H1 (cell line): ENCODE measurements at regions not wholly inside any gene's neighbourhood (a gene's known extent, or its start where the extent isn't known, plus 50 kb on each side); places are given as distances from the start of the nearest gene placed in this dataset.

Experiments used
- CTCF ChIA-PET: fragments of 300-600 bp; sonication (Branson Sonifier 250); formaldehyde crosslinking; loops from one replicate; lab custom pipeline; 2021; ENCODE audit not compliant: partially characterized antibody; lab: Charles Lee
- POLR2A ChIA-PET: fragments of 300-600 bp; sonication (Branson Sonifier 250); formaldehyde crosslinking; loops from one replicate; lab custom pipeline; 2021; ENCODE audit warnings: inconsistent platforms; ENCODE audit not compliant: partially characterized antibody; lab: Charles Lee
- DNase-seq, 2 experiments: peaks; one replicate each; pipeline versions ENCODE4 v3.0.0 to v3.0.0-alpha.2; 2010 to 2022; ENCODE audit warnings: low spot score in 2 of 2, low read depth in 1 of 2, mixed read lengths in 1 of 2
- FAIRE-seq: peaks from 2 replicates; lab custom pipeline; 2011; peaks lifted over from hg19 to GRCh38; lab: Jason Lieb, UNC
- H2AFZ ChIP-seq: 2 replicates; pipeline ENCODE4 v1.8.1; 2012; ENCODE audit warnings: low read length, inconsistent platforms
- H2AK5ac ChIP-seq: 2 replicates; pipeline ENCODE4 v1.6.1; 2013; ENCODE audit warnings: low read depth, low read length
- H2BK120ac ChIP-seq: replicated peaks from 2 replicates; pipeline ENCODE3; 2013; ENCODE audit warnings: low read depth, low read length, inconsistent platforms
- H2BK12ac ChIP-seq: 2 replicates; pipeline ENCODE4 v1.6.1; 2013; ENCODE audit warnings: low read depth, low read length
- H2BK15ac ChIP-seq: 2 replicates; pipeline ENCODE4 v1.6.1; 2013; ENCODE audit warnings: low read length
- H2BK20ac ChIP-seq: 2 replicates; pipeline ENCODE4 v1.6.1; 2013; ENCODE audit warnings: low read length
- H2BK5ac ChIP-seq: 2 replicates; pipeline ENCODE4 v1.6.1; 2013; ENCODE audit warnings: low read depth, low read length
- H3K14ac ChIP-seq: 2 replicates; pipeline ENCODE4 v1.6.1; 2013; ENCODE audit warnings: inconsistent platforms; ENCODE audit not compliant: insufficient read length
- H3K18ac ChIP-seq: 2 replicates; pipeline ENCODE4 v1.6.1; 2013; ENCODE audit warnings: low read length; ENCODE audit errors: extremely low read depth
- H3K23ac ChIP-seq: 2 replicates; pipeline ENCODE4 v1.6.1; 2013; ENCODE audit warnings: inconsistent platforms; ENCODE audit not compliant: insufficient read length
- H3K23me2 ChIP-seq: 2 replicates; pipeline ENCODE4 v1.6.1; 2013; ENCODE audit warnings: low read depth, low read length
- H3K27ac ChIP-seq: 2 replicates; pipeline ENCODE4 v1.6.1; 2011; ENCODE audit warnings: low read depth, low read length, inconsistent platforms
- H3K27me3 ChIP-seq, 4 experiments: replicated peaks in 1 of 4; 1 replicate in 1 of 4; 2 replicates in 3 of 4; pipeline versions ENCODE4 v1.6.1 to v1.8.1; 2011 to 2013; ENCODE audit warnings: low read length in 3 of 4, mild to moderate bottlenecking in 3 of 4, inconsistent platforms in 2 of 4, mixed read lengths in 2 of 4, moderate library complexity in 1 of 4; ENCODE audit not compliant: control insufficient read depth in 3 of 4, insufficient read depth in 3 of 4; ENCODE audit errors: extremely low read depth in 1 of 4
- H3K36me3 ChIP-seq, 4 experiments: 2 replicates each; pipeline versions ENCODE4 v1.6.1 to v1.8.1; 2011 to 2013; ENCODE audit warnings: mild to moderate bottlenecking in 4 of 4, low read length in 3 of 4, moderate library complexity in 2 of 4, control low read depth in 1 of 4, inconsistent platforms in 1 of 4; ENCODE audit not compliant: insufficient read depth in 4 of 4, control insufficient read depth in 2 of 4
- H3K4ac ChIP-seq: replicated peaks from 2 replicates; pipeline ENCODE3; 2013; ENCODE audit warnings: low read length, low read depth, mixed read lengths, inconsistent platforms; ENCODE audit not compliant: insufficient read length
- H3K4me1 ChIP-seq, 4 experiments: replicated peaks in 1 of 4; 1 replicate in 1 of 4; 2 replicates in 3 of 4; pipeline versions ENCODE4 v1.6.1 to v1.8.1; 2011 to 2013; ENCODE audit warnings: low read length in 3 of 4, inconsistent platforms in 2 of 4, mixed read lengths in 1 of 4; ENCODE audit not compliant: insufficient read depth in 4 of 4, control insufficient read depth in 3 of 4
- H3K4me2 ChIP-seq, 2 experiments: 2 replicates each; pipeline versions ENCODE4 v1.6.1 to v1.8.1; 2011 to 2013; ENCODE audit warnings: low read depth in 2 of 2, low read length in 2 of 2, control low read depth in 1 of 2, inconsistent platforms in 1 of 2, mild to moderate bottlenecking in 1 of 2; ENCODE audit not compliant: insufficient read depth in 1 of 2
- H3K4me3 ChIP-seq, 4 experiments: fragments of 200-600, 300-600 bp in 1 of 4; sonication (generic), shearing (Covaris generic), sonication (Bioruptor Twin) in 1 of 4; 2 replicates each; pipeline versions ENCODE4 v1.5.1 to v1.8.1; 2011 to 2016; ENCODE audit warnings: low read length in 4 of 4, low read depth in 3 of 4, control low read depth in 2 of 4, inconsistent platforms in 2 of 4, mild to moderate bottlenecking in 2 of 4, mixed read lengths in 1 of 4, moderate library complexity in 1 of 4; ENCODE audit not compliant: insufficient read depth in 2 of 4; ENCODE audit errors: extremely low read depth in 1 of 4
- H3K56ac ChIP-seq: replicated peaks from 2 replicates; pipeline ENCODE3; 2013; ENCODE audit warnings: low read depth, mild to moderate bottlenecking, mixed read lengths, low read length, inconsistent platforms; ENCODE audit not compliant: insufficient read length
- H3K79me1 ChIP-seq: 2 replicates; pipeline ENCODE4 v1.6.1; 2013; ENCODE audit warnings: low read depth, low read length, control low read depth
- H3K79me2 ChIP-seq, 2 experiments: 2 replicates each; pipeline versions ENCODE4 v1.6.1 to v1.8.1; 2012 to 2013; ENCODE audit warnings: low read length in 2 of 2, mild to moderate bottlenecking in 2 of 2, inconsistent platforms in 1 of 2; ENCODE audit not compliant: insufficient read depth in 2 of 2, control insufficient read depth in 1 of 2
- H3K9ac ChIP-seq, 4 experiments: replicated peaks in 1 of 4; 1 replicate in 1 of 4; 2 replicates in 3 of 4; pipeline versions ENCODE4 v1.6.1 to v1.8.1; 2011 to 2013; ENCODE audit warnings: low read depth in 3 of 4, low read length in 3 of 4, control low read depth in 2 of 4, mild to moderate bottlenecking in 2 of 4, moderate library complexity in 2 of 4, inconsistent platforms in 1 of 4; ENCODE audit errors: extremely low read depth in 1 of 4
- H3K9me3 ChIP-seq, 2 experiments: 2 replicates each; pipeline versions ENCODE4 v1.6.1 to v1.8.1; 2012 to 2013; ENCODE audit warnings: mild to moderate bottlenecking in 2 of 2, moderate library complexity in 2 of 2, control low read depth in 1 of 2, inconsistent platforms in 1 of 2, low read depth in 1 of 2, low read length in 1 of 2, mixed read lengths in 1 of 2; ENCODE audit not compliant: insufficient read depth in 2 of 2
- H4K20me1 ChIP-seq, 2 experiments: replicated peaks in 1 of 2; 2 replicates each; pipeline versions ENCODE3 to v1.8.1; 2011 to 2013; ENCODE audit warnings: inconsistent platforms in 2 of 2, low read length in 2 of 2, mild to moderate bottlenecking in 1 of 2; ENCODE audit not compliant: insufficient read depth in 2 of 2, control insufficient read depth in 1 of 2
- H4K5ac ChIP-seq: 2 replicates; pipeline ENCODE4 v1.6.1; 2013; ENCODE audit warnings: low read length, low read depth, mixed read lengths, inconsistent platforms; ENCODE audit not compliant: insufficient read length
- H4K8ac ChIP-seq: 2 replicates; pipeline ENCODE4 v1.8.0; 2013; ENCODE audit warnings: mild to moderate bottlenecking, moderate library complexity, low read length, inconsistent platforms; ENCODE audit not compliant: insufficient read depth; ENCODE audit errors: extremely low read depth
- H4K91ac ChIP-seq: replicated peaks from 2 replicates; pipeline ENCODE3; 2013; ENCODE audit warnings: low read length, mixed read lengths, inconsistent platforms; ENCODE audit not compliant: insufficient read length
- BCL11A ChIP-seq, 2 experiments: IDR thresholded peaks; one replicate each; pipeline ENCODE4 v1.6.1; 2011; ENCODE audit warnings: low read depth in 2 of 2, low read length in 2 of 2, mild to moderate bottlenecking in 2 of 2
- CHD2 ChIP-seq: IDR thresholded peaks from 2 replicates; pipeline ENCODE4 v1.6.1; 2012; ENCODE audit warnings: low read length, improper control_type of control experiment
- CREB1 ChIP-seq: IDR thresholded peaks from 2 replicates; pipeline ENCODE4 v1.6.1; 2012; ENCODE audit warnings: inconsistent platforms
- CTBP2 ChIP-seq: IDR thresholded peaks from 2 replicates; pipeline ENCODE4 v1.7.0; 2011; ENCODE audit warnings: borderline replicate concordance, mild to moderate bottlenecking, moderate library complexity, mixed read lengths, low read length; ENCODE audit not compliant: insufficient read depth, insufficient read length
- MAFK ChIP-seq: IDR thresholded peaks from 2 replicates; pipeline ENCODE4 v1.6.1; 2012; ENCODE audit warnings: low read depth, mild to moderate bottlenecking, improper control_type of control experiment, low read length
- MAX ChIP-seq: IDR thresholded peaks from 2 replicates; pipeline ENCODE4 v1.6.1; 2012; ENCODE audit warnings: inconsistent platforms
- NANOG ChIP-seq: IDR thresholded peaks from 2 replicates; pipeline ENCODE4 v1.6.1; 2011; ENCODE audit warnings: low read length, low read depth, mild to moderate bottlenecking, inconsistent platforms; ENCODE audit not compliant: insufficient read depth, poor library complexity, severe bottlenecking
- POLR2A ChIP-seq, 2 experiments: IDR thresholded peaks; 1 replicate in 1 of 2; 2 replicates in 1 of 2; pipeline ENCODE4 v1.6.1; 2011; ENCODE audit warnings: low read depth in 2 of 2, low read length in 2 of 2, mild to moderate bottlenecking in 2 of 2; ENCODE audit errors: control extremely low read depth in 1 of 2
- POLR2AphosphoS5 ChIP-seq: IDR thresholded peaks from 2 replicates; pipeline ENCODE4 v1.6.1; 2011; ENCODE audit warnings: low read depth, low read length
- RNF2 ChIP-seq: fragments of 200-900, 300-1000 bp; sonication (generic); IDR thresholded peaks from 2 replicates; pipeline ENCODE4 v1.7.1; 2016; ENCODE audit warnings: borderline replicate concordance, low read depth, mild to moderate bottlenecking, antibody characterized with exemption, low read length; ENCODE audit not compliant: poor library complexity, severe bottlenecking; ENCODE audit errors: missing control alignments
- SIN3A ChIP-seq, 2 experiments: IDR thresholded peaks in 1 of 2; conservative IDR thresholded peaks in 1 of 2; 2 replicates each; pipeline ENCODE4 v1.6.1; 2011 to 2012; ENCODE audit warnings: low read length in 2 of 2, improper control_type of control experiment in 1 of 2, low read depth in 1 of 2, mild to moderate bottlenecking in 1 of 2
- SIRT6 ChIP-seq: IDR thresholded peaks from one replicate; pipeline ENCODE4 v1.7.1; 2012; ENCODE audit warnings: low read length, inconsistent platforms
- SP1 ChIP-seq: IDR thresholded peaks from 2 replicates; pipeline ENCODE4 v1.6.1; 2011; ENCODE audit warnings: low read depth, low read length
- TAF1 ChIP-seq: IDR thresholded peaks from 2 replicates; pipeline ENCODE4 v1.6.1; 2011; ENCODE audit warnings: mild to moderate bottlenecking, low read depth, low read length
- USF2 ChIP-seq: IDR thresholded peaks from 2 replicates; pipeline ENCODE4 v1.6.1; 2011; ENCODE audit warnings: low read length, improper control_type of control experiment
- WGBS, 2 experiments: shearing (Covaris generic) in 1 of 2; methylation state at CpG; one replicate each; pipeline versions ENCODE4 v1.1.6 to v1.1.7; 2013 to 2015; ENCODE audit warnings: low lambda C conversion rate in 2 of 2, mixed read lengths in 2 of 2, inconsistent platforms in 1 of 2, low coverage in 1 of 2, missing lambda C conversion rate in 1 of 2; ENCODE audit not compliant: insufficient replicate concordance in 2 of 2, insufficient coverage in 1 of 2, insufficient read length in 1 of 2; ENCODE audit errors: extremely low coverage in 1 of 2, missing lambda C conversion rate in 1 of 2; 5-methylcytosine and 5-hydroxymethylcytosine counted together

GRCh38 chr7:114273218-114273617, 141.4 kb upstream of the FOXP2 start:
- no peak overlapping the region for H3K23ac ChIP-seq

More at GRCh38 chr7:114273218-114273617, 141.4 kb upstream of the FOXP2 start:
- no peak for DNase-seq
- no peak overlapping the region for H3K4me3 ChIP-seq
- no peak overlapping the region for H4K91ac ChIP-seq
- H3K27ac ChIP-seq: no peak overlapping the region
- WGBS, 2 experiments: 95% methylated on average over 1 of the region's 1 CpG; no CpG with 5 or more reads in 1 of the 2 experiments
- H4K20me1 ChIP-seq: no peaks in the 10 kb centered on the region
- POLR2A ChIA-PET: no interaction called here
- no peaks in the 10 kb centered on the region for H3K23me2 ChIP-seq
- no peak overlapping the region for H2BK20ac ChIP-seq
- no peaks in the 10 kb centered on the region for H3K36me3 ChIP-seq
- H3K79me2 ChIP-seq: no peaks in the 10 kb centered on the region
- no peak overlapping the region for H2AK5ac ChIP-seq
- no peak for FAIRE-seq
- TF ChIP-seq CTBP2 (no peak), POLR2AphosphoS5 (no peak), RNF2 (no peak), BCL11A (IDR thresholded peaks at IDR 0.05; ENCODE audit: low read depth in 2 of 2, low read length in 2 of 2) (no peak), SP1 (no peak), MAFK (no peak), CHD2 (no peak), MAX (no peak), SIN3A (conservative IDR thresholded peaks at IDR 0.05 in 1 of 2, IDR thresholded peaks at IDR 0.05 in 1 of 2; ENCODE audit: low read depth in 1 of 2, low read length in 2 of 2) (no peak), USF2 (no peak), TAF1 (no peak), CREB1 (no peak), SIRT6 (no peak), NANOG (no peak), POLR2A (IDR thresholded peaks at IDR 0.05; ENCODE audit: control extremely low read depth in 1 of 2, low read depth in 2 of 2, low read length in 2 of 2) (no peak)
- TF ChIP-seq, all 59 proteins: peak for 0
- no peak overlapping the region for H2BK5ac ChIP-seq
- H3K9ac ChIP-seq: no peak overlapping the region
- H4K8ac ChIP-seq: no peak overlapping the region
- no peaks in the 10 kb centered on the region for H3K79me1 ChIP-seq
- CTCF ChIA-PET: no interaction called here
- H3K4me1 ChIP-seq: no peaks in the 10 kb centered on the region
- no peak overlapping the region for H2BK15ac ChIP-seq
- H4K5ac ChIP-seq: no peak overlapping the region
- no peak overlapping the region for H3K14ac ChIP-seq
- no peaks in the 10 kb centered on the region for H3K27me3 ChIP-seq
- no peak overlapping the region for H3K4me2 ChIP-seq
- H3K18ac ChIP-seq: no peak overlapping the region
- H2BK12ac ChIP-seq: no peak overlapping the region
- H3K9me3 ChIP-seq: no peaks in the 10 kb centered on the region
- no peak overlapping the region for H3K4ac ChIP-seq
- H2BK120ac ChIP-seq: no peak overlapping the region
- no peak overlapping the region for H3K56ac ChIP-seq
- H2AFZ ChIP-seq: no peak overlapping the region
